HG03457 (cell line): ENCODE measurements at regions not wholly inside any gene's neighbourhood (a gene's known extent, or its start where the extent isn't known, plus 50 kb on each side); places are given as distances from the start of the nearest gene placed in this dataset.
"Not testable (repeated sequence)": the region's sequence is repeated elsewhere in the genome, so short reads cannot be mapped to it uniquely, and the experiment has no call there.

Source experiments
- ATAC-seq: cut with Tn5 transposase; IDR thresholded peaks from one replicate; pipeline ENCODE4 v1.9.1; 2021; ENCODE audit warnings: moderate number of reproducible peaks; ENCODE audit not compliant: unreplicated experiment

DNA sequence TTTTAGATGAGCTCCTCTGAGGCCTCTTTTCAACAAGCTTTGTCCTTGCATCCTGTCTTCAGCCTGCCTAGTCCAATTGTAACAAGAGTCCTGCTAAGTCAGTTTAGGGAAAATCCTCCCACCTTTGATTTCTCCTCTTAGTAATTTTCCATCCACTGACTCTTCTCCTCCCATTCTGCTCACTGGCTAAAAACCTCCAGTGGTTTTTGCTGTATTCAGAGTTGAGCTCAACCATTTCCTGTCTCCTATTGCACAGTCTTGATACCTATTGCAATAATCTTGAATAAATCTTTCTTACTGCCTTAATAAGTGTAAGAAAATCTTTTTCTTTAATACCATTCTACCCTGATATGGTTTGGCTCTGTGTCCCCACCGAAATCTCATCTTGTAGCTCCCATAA lies 117.8 kb upstream of the ENPP6 start:
- ATAC-seq, result no peak

DNA sequence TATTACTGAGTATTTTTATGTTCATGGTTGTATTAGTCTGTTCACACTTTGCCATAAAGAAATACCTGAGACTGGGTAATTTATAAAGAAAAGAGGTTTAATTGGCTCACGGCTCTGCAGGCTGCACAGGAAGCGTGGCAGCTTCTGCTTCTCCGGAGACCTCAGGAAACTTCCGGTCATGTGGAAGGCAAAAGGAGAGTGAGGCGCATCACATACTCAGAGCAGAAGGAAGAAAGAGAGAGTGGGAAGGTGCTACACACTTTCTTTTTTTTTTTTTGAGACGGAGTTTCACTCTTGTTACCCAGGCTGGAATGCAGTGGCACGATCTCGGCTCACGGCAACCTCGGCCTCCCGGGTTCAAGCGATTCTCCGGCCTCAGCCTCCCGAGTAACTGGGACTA lies 115.8 kb upstream of the ENPP6 start:
- ATAC-seq, result not testable (repeated sequence)

- no peak for ATAC-seq
These were observed 113.8 kb upstream of the ENPP6 start for GRCh38 chr4:184331268-184331995.

- ATAC-seq, result not testable (repeated sequence)
These were observed 112.9 kb upstream of the ENPP6 start for GRCh38 chr4:184330517-184331094.

DNA sequence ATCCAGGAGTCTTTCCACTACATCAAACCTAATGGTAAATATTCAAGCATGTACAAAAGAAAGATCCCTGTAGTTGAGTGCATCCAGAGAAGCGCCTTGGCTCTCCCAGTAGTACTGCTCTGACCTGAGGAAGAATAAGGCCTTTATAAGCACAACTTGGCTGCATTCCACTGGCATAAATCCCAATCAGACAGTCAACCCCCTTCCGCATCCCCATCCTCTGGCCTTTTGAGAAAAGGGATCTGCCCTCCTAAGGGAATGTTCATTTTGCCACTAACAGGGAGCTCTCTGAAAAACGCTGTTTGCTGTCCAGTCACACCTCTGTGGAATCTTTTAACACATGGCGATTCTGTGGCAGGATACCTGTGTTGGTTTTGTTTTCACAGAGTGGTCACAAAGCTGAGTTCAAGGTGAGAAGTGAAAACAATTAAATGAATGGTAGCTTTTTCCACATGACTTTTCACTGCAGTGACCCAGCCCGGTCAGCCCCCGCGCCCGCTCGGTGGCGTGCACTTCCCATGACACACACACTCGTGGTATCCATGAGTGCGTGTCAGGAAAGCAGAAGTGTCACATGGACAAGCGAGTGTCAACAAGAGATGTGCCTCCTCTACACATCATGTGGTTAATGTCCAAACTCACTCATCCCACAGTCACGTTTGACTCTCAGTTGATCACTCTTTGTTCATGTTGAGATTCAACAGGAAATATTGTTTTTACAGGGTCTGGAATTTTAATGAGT lies 112.2 kb upstream of the ENPP6 start:
- ATAC-seq, result peak; percentile 61

GRCh38 chr4:184329235-184329634 lies 111.6 kb upstream of the ENPP6 start:
- no peak for ATAC-seq

GRCh38 chr4:184328022-184328736 lies 110.5 kb upstream of the ENPP6 start:
- peak; percentile 66 for ATAC-seq

GRCh38 chr4:184324939-184325477 lies 107.3 kb upstream of the ENPP6 start:
- no peak for ATAC-seq

GRCh38 chr4:184322328-184323025 lies 104.8 kb upstream of the ENPP6 start:
- ATAC-seq, result no peak

DNA sequence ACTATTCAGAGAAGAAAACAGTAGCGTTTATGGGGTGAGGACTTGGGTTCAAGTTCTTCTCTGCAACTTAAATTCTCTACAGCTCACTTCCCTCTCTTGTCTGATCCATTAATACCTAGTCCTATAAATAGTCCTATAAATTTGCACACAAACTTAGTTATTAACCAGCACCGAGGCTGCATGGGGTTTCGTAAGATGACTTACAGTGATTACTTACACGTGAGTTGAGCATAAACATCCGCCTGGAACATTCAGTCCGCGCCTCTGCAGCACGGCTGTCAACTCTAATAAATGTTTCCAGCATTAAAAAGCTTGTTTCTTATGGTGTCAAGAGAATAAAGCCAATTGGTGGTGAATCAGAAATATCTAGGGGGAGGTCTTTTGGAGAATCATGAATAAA lies 103.0 kb upstream of the ENPP6 start:
- ATAC-seq, result no peak

DNA sequence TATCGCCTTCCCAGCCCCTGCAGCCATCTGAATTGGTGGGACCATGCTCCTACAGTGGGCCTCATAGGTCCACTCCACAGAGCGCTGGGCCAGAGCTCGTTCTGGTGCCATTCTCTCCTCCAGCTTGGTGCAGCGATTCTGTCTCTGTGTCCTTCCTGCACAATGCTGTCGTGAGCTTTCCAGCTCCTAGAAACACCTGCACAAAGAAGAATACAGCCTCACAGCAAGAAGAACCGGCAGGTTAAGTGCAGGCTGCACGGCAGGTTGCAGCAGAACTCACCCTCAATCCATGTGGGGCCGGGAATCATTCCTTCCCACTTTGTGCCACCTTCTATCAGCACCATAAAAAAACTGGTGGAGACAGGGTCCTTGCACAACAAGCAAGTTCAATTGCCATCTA lies 101.2 kb upstream of the ENPP6 start:
- ATAC-seq, result no peak

GRCh38 chr4:184317234-184317918 lies 99.7 kb upstream of the ENPP6 start:
- ATAC-seq, result no peak

GRCh38 chr4:184316821-184317220 lies 99.1 kb upstream of the ENPP6 start:
- ATAC-seq, result no peak

GRCh38 chr4:184315675-184316359 lies 98.1 kb upstream of the ENPP6 start:
- ATAC-seq, result no peak

DNA sequence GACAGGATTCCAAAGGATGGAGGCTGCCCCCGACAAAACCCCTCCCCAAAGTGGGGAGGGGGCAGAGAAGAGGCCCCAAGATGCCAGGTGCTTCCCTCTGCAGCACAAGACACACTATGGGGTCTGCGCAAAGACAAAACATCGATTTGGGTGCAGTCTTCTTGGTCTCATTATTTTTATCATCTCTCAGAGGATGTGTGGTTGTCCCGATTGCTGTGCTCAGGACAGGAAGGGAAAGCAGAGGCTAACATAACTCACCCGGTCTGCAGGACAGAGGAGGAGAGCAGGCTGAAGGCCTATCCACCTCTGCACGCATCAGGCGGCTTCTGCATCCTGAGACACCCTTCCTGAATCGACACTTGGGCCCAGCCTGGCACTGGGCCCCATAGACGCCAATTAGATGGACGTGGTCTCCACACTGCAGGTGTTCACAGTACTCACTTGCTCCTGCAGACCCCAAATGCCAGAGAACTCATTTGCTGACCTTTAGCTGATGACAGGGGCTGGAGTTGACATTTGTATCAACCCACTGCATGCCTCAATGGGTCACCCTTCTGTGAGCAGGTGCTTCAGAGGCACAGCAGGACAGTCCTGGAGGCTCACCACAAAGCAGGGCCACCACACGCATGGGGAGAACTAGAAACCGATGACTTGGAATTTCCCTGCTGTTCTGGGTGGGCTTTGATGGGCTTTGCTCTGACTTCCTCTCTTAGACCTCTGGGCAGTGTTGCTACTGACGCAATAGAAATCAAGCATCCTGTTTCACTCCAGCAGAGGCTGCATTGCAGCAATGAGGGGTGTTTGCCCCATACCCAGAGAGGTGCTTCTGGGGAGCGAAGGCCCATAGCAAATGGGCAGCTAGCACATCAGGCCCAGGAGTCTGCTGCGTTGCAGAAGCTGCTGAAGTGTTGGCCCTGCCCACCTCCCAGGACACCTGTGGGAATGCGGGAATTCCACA lies 96.3 kb upstream of the ENPP6 start:
- ATAC-seq, result peak; percentile 73

DNA sequence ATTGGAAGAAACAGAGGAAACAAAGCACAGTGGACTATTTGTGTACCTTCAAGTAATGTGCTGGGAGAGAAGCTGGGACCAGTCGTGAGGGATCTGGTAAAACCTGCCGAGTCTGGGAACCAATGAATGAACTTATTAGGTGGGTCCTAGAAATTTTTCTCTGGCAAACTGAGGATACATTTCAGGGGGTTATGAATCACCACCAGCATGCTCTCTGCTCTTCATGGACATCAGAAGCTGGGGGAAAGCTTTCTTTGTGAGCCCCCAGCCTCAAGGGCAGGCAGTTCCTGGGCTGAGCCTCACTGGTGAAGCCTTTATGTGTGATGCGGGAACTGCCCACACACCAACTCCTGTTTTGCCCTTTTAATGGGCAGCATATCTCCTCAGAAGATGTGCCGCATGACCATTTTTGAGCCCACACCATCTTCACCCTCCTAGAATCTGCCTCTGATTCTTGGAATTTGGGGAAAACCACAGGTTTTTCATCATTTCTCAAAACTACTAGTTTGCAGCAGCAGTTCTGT lies 95.4 kb upstream of the ENPP6 start:
- ATAC-seq, result no peak

DNA sequence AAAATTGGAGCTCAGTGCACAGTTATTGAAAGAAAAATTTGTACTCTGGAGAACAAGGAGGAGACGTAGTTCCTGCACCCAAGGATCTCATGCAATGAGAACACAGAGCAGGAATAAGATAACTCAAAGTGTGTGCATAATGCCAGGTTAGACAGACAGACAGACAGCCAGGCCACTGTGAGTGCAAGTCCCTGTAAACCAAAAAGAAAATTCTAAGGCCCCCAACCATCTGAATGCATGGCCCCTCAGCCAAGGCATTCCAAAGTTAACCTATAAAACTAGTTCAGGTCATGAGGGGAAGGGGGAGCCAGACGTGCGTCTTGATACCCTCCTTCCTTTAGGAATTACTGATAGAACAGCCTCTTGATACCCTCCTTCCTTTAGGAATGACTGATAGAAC lies 94.5 kb upstream of the ENPP6 start:
- no peak for ATAC-seq
